ENCODE measurements at regions not wholly inside any gene's neighbourhood (a gene's known extent, or its start where the extent isn't known, plus 50 kb on each side); places are given as distances from the start of the nearest gene placed in this dataset.

- Histone ChIP-seq H3K27ac (no peak overlapping the region), H3K79me2 (ENCODE audit: low read depth) (no peaks in the 10 kb centered on the region), H3K9me3 (ENCODE audit: insufficient read depth, low read depth) (no peaks in the 10 kb centered on the region), H3K27me3 (ENCODE audit: insufficient read depth, low read depth) (no peaks in the 10 kb centered on the region), H4K20me1 (ENCODE audit: insufficient read depth) (no peaks in the 10 kb centered on the region), H3K4me3 (no peak overlapping the region), H3F3A (ENCODE audit: insufficient read depth, low read depth) (peaks cover 9% of the 10 kb centered on the region; the same call in 1 of the 2 replicates), H2AFZ (no peak overlapping the region), H3K36me3 (ENCODE audit: low read depth) (no peaks in the 10 kb centered on the region), H3K4me1 (replicated peaks; ENCODE audit: insufficient read depth) (no peaks in the 10 kb centered on the region), H3K4me2 (no peak overlapping the region), H3K9me2 (ENCODE audit: insufficient read depth) (no peaks in the 10 kb centered on the region)
- TF ChIP-seq EZH2 (IDR thresholded peaks at IDR 0.05; ENCODE audit: low read depth) (no peak), CTCF (conservative IDR thresholded peaks at IDR 0.05) (no peak)
- CTCF ChIA-PET, result no interaction called here
- no TSS peak for BruUV-seq (replicated peaks)
- POLR2A ChIA-PET (ENCODE audit: unreplicated experiment), result no interaction called here
- DNase-seq, result no peak
- intact Hi-C loops (cut with micrococcal nuclease; ENCODE audit: unreplicated experiment), result no loop called here
Measured at GRCh38 chr7:54398863-54399262, 143.3 kb upstream of the VSTM2A start.

- CTCF ChIA-PET, result no interaction called here
- no peaks in the 10 kb centered on the region for H3K4me1 ChIP-seq (replicated peaks; ENCODE audit: insufficient read depth)
Measured at GRCh38 chr7:54409917-54410316, 132.3 kb upstream of the VSTM2A start.

GRCh38 chr7:54416678-54417077, 125.5 kb upstream of the VSTM2A start:
- Histone ChIP-seq H3K4me1 (replicated peaks; ENCODE audit: insufficient read depth) (no peaks in the 10 kb centered on the region), H2AFZ (no peak overlapping the region), H3K4me2 (no peak overlapping the region), H3F3A (ENCODE audit: insufficient read depth, low read depth) (no peaks in the 10 kb centered on the region), H3K9me2 (ENCODE audit: insufficient read depth) (no peaks in the 10 kb centered on the region), H3K79me2 (ENCODE audit: low read depth) (no peaks in the 10 kb centered on the region), H3K27ac (no peak overlapping the region), H4K20me1 (ENCODE audit: insufficient read depth) (no peaks in the 10 kb centered on the region), H3K27me3 (ENCODE audit: insufficient read depth, low read depth) (peaks cover 28% of the 10 kb centered on the region; the same call in 1 of the 2 replicates), H3K4me3 (no peak overlapping the region), H3K36me3 (ENCODE audit: low read depth) (no peaks in the 10 kb centered on the region), H3K9me3 (ENCODE audit: insufficient read depth, low read depth) (no peaks in the 10 kb centered on the region)
- no peak for DNase-seq
- ChIA-PET POLR2A (ENCODE audit: unreplicated experiment) (no interaction called here), CTCF (no interaction called here)
- BruUV-seq (replicated peaks), result no TSS peak
- no peak for TF ChIP-seq CTCF (conservative IDR thresholded peaks at IDR 0.05)
- no peak for TF ChIP-seq EZH2 (IDR thresholded peaks at IDR 0.05; ENCODE audit: low read depth)
- intact Hi-C loops (cut with micrococcal nuclease; ENCODE audit: unreplicated experiment), result no loop called here

More at GRCh38 chr7:54409917-54410316, 132.3 kb upstream of the VSTM2A start:
- Histone ChIP-seq H3K9me2 (ENCODE audit: insufficient read depth) (peaks cover 4% of the 10 kb centered on the region; the same call in 1 of the 2 replicates), H3K27ac (no peak overlapping the region), H3K4me3 (no peak overlapping the region), H3K27me3 (ENCODE audit: insufficient read depth, low read depth) (no peaks in the 10 kb centered on the region), H3F3A (ENCODE audit: insufficient read depth, low read depth) (no peaks in the 10 kb centered on the region), H3K79me2 (ENCODE audit: low read depth) (no peaks in the 10 kb centered on the region), H3K9me3 (ENCODE audit: insufficient read depth, low read depth) (no peaks in the 10 kb centered on the region), H4K20me1 (ENCODE audit: insufficient read depth) (no peaks in the 10 kb centered on the region), H2AFZ (no peak overlapping the region), H3K36me3 (ENCODE audit: low read depth) (no peaks in the 10 kb centered on the region), H3K4me2 (no peak overlapping the region)
- BruUV-seq (replicated peaks), result no TSS peak
- POLR2A ChIA-PET (ENCODE audit: unreplicated experiment), result no interaction called here
- intact Hi-C loops (cut with micrococcal nuclease; ENCODE audit: unreplicated experiment), result no loop called here
- TF ChIP-seq CTCF (conservative IDR thresholded peaks at IDR 0.05), result no peak
- TF ChIP-seq EZH2 (IDR thresholded peaks at IDR 0.05; ENCODE audit: low read depth), result no peak
- no peak for DNase-seq
